ENCODE measurements at regions not wholly inside any gene's neighbourhood (a gene's known extent, or its start where the extent isn't known, plus 50 kb on each side); places are given as distances from the start of the nearest gene placed in this dataset.

DNA sequence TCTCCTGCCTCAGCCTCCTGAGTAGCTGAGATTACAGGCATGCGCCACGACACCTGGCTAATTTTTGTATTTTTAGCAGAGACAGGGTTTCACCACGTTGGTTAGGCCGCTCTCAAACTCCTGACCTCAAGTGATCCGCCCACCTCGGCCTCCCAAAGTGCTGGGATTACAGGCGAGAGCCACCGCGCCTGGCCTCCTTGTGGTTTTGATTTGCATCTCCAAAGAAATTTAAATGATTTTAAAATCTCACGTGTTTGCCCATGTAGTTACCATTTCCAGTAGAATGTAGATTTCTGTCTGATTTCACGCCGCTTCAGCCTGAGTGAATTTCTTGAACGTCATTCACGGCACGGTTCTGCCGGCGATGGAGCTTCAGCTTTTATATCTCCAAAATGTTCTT lies 55.8 kb downstream of the IGF2 start:
- H3K4me3 ChIP-seq = no peak overlapping the region
- no peak overlapping the region for H3K27ac ChIP-seq
- DNase-seq (no peak), ATAC-seq (no peak)
- H3K9me3 ChIP-seq = peaks cover 0 to 4% (median 0%) of the 10 kb centered on the region in 3 donors
- no peaks in the 10 kb centered on the region for H3K27me3 ChIP-seq
- no peaks in the 10 kb centered on the region for H3K4me1 ChIP-seq
- intact Hi-C loops (cut with DNase I) = no loop called here
- TF ChIP-seq CTCF (IDR thresholded peaks at IDR 0.05) = no peak
- TF ChIP-seq POLR2A (IDR thresholded peaks at IDR 0.05) = no peak
- 89 to 91% methylated on average over 15 to 17 of the region's 17 CpGs for WGBS, 2 donors
- H3K36me3 ChIP-seq (replicated peaks in 1 of 2; ENCODE audit: insufficient read depth in 1 of 2, low read depth in 2 of 2) = no peaks in the 10 kb centered on the region

DNA sequence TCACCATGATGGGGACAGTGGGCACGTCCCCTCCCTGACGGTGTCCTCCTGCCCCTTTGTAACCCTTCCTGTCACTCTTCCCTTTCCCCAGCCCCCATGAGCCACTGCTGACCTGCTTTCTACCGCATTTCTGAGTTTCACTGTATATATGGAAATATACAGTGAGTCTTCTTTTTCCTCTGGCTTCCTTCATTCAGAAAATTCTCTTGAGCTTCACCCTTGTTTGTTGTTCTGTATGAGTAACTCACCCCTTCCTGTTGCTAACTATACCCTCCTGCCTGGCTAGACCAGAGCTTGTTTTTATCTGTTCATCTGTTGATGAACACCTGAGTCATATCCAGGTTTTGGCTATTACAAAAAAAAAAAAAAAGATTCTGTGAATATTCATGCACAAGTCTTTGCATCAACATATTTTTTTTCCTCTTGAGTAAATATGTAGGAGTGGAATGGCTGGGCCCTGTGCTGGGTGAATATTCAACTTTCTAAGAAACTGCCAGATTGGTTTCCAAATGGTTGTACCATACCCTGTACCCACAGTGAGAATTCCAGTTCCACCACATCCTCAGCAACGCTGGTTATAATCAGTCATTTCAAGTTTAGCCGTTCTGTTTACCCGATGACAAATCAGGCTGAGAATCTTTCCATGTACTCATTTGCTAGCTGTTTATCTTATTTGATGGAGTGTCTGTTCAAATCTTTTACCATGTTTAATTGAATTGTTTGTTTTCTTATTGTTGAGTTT lies 62.0 kb downstream of the IGF2 start:
- ATAC-seq = peak; percentile 81
- peaks cover 10% of the 10 kb centered on the region for H3K4me1 ChIP-seq
- intact Hi-C loops (cut with DNase I) = no loop called here
- H3K36me3 ChIP-seq (replicated peaks in 1 of 2; ENCODE audit: insufficient read depth in 1 of 2, low read depth in 2 of 2) = no peaks in the 10 kb centered on the region
- H3K4me3 ChIP-seq = no peak overlapping the region
- H3K27ac ChIP-seq = peak overlapping the region in 3 of 4 donors; percentile 29 to 41 (median 39)
- TF ChIP-seq POLR2A (IDR thresholded peaks at IDR 0.05) = no peak
- TF ChIP-seq CTCF (IDR thresholded peaks at IDR 0.05) = no peak
- no peaks in the 10 kb centered on the region for H3K27me3 ChIP-seq
- no peaks in the 10 kb centered on the region for H3K9me3 ChIP-seq
- peak in 2 of 4 donors; percentile 19 to 27 for DNase-seq
- WGBS, 2 donors = 49 to 51% methylated on average over 6 of the region's 6 CpGs

DNA sequence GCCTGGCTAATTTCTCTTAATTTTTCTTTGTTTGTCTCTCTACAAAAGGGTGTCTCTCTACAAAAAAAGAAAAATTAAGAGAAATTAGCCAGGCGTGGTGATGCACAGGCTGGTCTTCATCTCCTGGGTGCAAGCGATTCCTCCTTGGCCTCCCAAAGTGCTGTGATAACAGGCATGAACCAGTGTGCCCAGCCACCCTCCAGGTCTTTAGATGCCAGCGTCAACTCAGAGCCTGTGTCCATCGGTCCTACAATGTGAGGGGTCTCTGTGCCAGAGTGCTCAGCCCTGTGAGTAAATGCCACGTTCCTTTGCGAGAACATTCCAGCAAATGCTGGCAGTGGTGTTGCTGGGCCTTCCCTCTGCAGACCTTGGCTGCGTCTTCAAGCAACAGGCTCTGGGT lies 62.7 kb downstream of the IGF2 start:
- Histone ChIP-seq H3K4me1 (peaks cover 10% of the 10 kb centered on the region), H3K36me3 (replicated peaks in 1 of 2; ENCODE audit: insufficient read depth in 1 of 2, low read depth in 2 of 2) (no peaks in the 10 kb centered on the region), H3K27me3 (no peaks in the 10 kb centered on the region), H3K27ac (peak overlapping the region in 2 of 4 donors; percentile 39 to 41), H3K9me3 (no peaks in the 10 kb centered on the region), H3K4me3 (no peak overlapping the region)
- TF ChIP-seq POLR2A (IDR thresholded peaks at IDR 0.05) = no peak
- no peak for TF ChIP-seq CTCF (IDR thresholded peaks at IDR 0.05)
- ATAC-seq (no peak), DNase-seq (no peak)
- intact Hi-C loops (cut with DNase I) = no loop called here
- WGBS, 2 donors = 91 to 95% methylated on average over 6 to 7 of the region's 7 CpGs

DNA sequence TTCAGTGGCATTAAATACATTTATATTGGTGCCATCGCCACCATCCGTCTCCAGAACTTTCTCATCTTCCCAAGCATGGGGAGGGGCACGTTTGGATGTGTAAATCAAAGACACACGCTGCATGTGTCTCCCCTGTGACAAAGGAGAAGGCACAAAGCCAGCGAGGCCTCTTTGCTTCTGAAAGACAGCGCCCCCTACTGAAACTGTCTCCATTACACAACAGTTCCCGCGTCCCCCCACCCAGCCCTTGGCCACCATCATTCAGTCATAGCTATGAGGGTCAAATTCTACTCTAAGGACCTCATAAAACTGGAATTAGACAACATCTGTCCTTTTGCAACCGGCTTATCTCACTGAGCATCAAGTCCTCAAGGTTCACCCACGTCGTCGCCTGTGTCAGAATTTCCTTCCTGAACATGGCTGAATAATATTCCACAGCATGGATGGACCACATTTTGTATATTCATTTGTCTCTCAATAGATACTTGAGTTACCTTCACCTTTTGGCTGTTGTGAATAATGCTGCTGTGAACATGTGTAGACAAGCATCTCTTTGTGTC lies 64.8 kb downstream of the IGF2 start:
- H3K4me3 ChIP-seq = no peak overlapping the region
- 57 to 61% methylated on average over 12 of the region's 12 CpGs for WGBS, 2 donors
- H3K27me3 ChIP-seq = no peaks in the 10 kb centered on the region
- TF ChIP-seq CTCF (IDR thresholded peaks at IDR 0.05) (no peak), POLR2A (IDR thresholded peaks at IDR 0.05) (no peak)
- ATAC-seq (no peak), DNase-seq (no peak)
- H3K36me3 ChIP-seq (replicated peaks in 1 of 2; ENCODE audit: insufficient read depth in 1 of 2, low read depth in 2 of 2) = no peaks in the 10 kb centered on the region
- H3K9me3 ChIP-seq = no peaks in the 10 kb centered on the region
- intact Hi-C loops (cut with DNase I) = no loop called here
- no peak overlapping the region for H3K27ac ChIP-seq
- peaks cover 10% of the 10 kb centered on the region for H3K4me1 ChIP-seq
